Choroid plexus epithelial cell (primary cell): ENCODE measurements at regions not wholly inside any gene's neighbourhood (a gene's known extent, or its start where the extent isn't known, plus 50 kb on each side); places are given as distances from the start of the nearest gene placed in this dataset.

Experiments used
- DNase-seq: peaks from one replicate; pipeline ENCODE4 v3.0.0-alpha.2; 2010; ENCODE audit warnings: low read depth
- H3K4me3 ChIP-seq: 2 replicates; pipeline ENCODE4 v1.5.1; 2011; ENCODE audit warnings: low read depth, mild to moderate bottlenecking, control low read depth, low read length, moderate library complexity
- TF ChIP-seq, protein P1 (sequence below): conservative IDR thresholded peaks from 2 replicates; pipeline ENCODE4 v1.5.1; 2011; ENCODE audit warnings: low read depth, mild to moderate bottlenecking, control low read depth, inconsistent platforms, low read length, moderate library complexity

DNA sequence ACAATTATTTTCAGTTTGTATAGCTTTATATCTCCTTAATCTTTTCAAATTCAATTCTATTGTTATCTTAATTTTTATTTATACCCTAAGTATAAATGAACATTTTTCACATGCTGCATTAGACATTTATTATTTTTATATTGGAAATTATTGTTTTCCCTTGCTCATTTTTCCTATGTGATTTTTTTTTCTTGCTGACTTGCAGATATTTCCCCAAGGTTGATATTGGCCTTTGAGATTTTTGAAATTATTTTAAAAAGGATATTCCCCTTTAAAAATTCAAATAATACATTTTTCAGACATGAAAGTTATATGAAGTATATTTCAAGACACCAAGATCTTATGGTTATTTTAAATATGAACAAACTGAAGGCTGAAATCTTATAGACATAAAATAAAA is 234.2 kb downstream of the TRIM36 start:
- TF ChIP-seq, protein P1, sequence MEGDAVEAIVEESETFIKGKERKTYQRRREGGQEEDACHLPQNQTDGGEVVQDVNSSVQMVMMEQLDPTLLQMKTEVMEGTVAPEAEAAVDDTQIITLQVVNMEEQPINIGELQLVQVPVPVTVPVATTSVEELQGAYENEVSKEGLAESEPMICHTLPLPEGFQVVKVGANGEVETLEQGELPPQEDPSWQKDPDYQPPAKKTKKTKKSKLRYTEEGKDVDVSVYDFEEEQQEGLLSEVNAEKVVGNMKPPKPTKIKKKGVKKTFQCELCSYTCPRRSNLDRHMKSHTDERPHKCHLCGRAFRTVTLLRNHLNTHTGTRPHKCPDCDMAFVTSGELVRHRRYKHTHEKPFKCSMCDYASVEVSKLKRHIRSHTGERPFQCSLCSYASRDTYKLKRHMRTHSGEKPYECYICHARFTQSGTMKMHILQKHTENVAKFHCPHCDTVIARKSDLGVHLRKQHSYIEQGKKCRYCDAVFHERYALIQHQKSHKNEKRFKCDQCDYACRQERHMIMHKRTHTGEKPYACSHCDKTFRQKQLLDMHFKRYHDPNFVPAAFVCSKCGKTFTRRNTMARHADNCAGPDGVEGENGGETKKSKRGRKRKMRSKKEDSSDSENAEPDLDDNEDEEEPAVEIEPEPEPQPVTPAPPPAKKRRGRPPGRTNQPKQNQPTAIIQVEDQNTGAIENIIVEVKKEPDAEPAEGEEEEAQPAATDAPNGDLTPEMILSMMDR, result no peak
- H3K4me3 ChIP-seq, result no peak overlapping the region

DNA sequence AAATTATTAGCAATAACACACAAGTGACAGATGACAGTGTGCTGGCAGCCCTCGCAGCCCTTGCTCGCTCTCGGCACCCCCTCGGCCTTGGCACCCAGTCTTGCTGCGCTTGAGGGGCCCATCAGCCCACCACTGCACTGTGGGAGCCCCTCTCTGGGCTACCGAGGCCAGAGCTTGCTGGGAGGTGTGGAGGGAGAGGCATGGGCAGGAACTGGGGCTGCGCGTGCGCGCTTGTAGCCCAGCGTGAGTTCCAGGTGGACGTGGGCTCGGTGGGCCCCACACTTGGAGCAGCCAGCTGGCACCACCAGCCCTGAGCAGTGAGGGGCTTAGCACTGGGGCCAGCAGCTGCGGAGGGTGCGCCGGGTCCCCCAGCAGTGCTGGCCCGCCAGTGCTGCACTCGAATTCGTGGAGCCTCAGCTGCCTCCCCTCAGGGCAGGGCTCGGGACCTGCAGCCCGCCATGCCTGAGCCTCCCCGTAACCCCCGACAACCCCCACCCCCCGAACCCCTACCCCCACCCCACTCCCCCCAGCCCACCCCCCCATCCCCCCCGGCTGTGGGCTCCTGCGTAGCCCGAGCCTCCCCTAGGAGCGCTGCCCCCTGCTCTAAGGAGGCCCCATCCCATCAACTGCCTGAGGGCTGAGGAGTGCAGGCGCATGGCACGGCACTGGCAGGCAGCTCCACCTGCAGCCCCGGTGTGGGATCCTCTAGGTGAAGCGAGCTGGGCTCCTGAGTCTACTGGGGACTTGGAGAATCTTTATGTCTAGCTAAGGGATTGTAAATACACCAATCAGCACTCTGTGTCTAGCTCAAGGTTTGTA is 240.9 kb downstream of the TRIM36 start:
- DNase-seq, result no peak
- H3K4me3 ChIP-seq, result no peak overlapping the region
- TF ChIP-seq, protein P1, result no peak

More for the DNA sequence above, 234.2 kb downstream of the TRIM36 start:
- DNase-seq, result no peak

DNA sequence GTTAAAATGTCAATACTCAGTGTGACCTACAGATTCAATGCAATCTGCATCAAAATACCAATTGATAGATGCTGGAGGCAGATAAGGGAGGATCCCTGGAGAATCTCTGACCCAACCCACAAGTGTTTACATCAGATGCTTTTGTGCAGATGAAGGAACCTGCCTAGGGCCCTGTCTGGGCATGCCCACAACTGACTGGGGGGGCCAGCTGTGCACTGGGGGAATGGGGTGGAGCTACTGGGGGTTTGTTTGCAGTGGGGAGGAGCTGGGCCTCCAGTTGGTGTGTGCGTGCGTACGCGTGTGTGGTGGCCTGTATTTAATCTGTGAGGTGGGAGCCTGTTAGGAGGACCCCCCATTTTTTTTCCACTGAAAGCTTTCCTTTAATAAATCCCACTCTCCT is 244.9 kb downstream of the TRIM36 start:
- TF ChIP-seq, protein P1, result no peak
- no peak for DNase-seq
- H3K4me3 ChIP-seq, result no peak overlapping the region

DNA sequence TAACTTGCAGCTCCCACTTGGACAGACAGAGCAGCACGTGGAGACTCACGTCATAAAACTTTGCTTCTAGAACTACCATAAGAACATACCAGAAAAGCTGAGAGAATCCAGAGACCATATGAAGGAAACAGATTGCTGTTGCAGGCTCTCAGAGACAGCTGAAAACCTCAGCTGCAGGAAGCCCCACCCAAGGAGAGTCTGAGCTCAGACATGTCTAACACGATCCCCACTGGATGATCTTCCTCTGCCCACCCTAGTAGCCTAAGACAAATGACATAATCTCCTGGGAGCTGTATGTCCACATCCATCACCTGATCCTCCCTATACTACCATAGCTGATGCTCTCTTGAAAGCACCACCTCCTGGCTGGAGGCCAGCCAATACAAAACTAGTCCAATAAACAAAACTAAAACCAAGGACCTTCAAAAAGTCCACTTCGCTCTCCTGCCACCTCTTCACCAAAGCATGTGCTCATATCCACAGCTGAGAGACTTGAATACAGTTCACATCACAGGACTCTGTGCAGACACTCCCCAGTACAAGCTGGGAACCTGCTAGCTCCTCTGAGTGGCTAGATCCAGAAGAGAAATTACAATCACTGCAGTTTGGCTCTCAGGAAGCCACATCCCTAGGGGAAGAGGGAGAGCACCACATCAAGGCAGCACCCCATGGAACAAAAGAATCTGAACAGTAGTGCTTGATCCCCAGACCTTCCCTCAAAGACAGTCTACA is 257.4 kb downstream of the TRIM36 start:
- no peak for DNase-seq
- H3K4me3 ChIP-seq, result no peak overlapping the region
- TF ChIP-seq, protein P1, result no peak

DNA sequence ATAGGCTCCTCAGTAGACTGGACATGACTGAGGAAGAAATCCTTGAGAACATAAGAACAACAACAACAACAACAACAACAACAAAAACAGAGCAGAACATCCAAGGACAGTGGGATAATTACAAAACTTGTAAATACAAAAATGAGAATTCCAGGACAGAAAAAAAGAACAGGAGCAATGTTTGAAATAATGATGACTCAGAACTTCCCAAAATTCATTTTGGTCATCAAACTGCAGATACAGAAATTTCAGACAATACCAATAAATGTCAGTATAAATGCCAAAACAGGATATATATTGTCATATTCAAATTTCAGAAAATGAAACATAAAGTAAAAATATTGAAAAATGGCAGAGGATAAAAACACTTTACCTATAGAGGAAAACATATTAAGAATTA is 259.0 kb downstream of the TRIM36 start:
- DNase-seq, result no peak
- TF ChIP-seq, protein P1, result no peak
- no peak overlapping the region for H3K4me3 ChIP-seq

DNA sequence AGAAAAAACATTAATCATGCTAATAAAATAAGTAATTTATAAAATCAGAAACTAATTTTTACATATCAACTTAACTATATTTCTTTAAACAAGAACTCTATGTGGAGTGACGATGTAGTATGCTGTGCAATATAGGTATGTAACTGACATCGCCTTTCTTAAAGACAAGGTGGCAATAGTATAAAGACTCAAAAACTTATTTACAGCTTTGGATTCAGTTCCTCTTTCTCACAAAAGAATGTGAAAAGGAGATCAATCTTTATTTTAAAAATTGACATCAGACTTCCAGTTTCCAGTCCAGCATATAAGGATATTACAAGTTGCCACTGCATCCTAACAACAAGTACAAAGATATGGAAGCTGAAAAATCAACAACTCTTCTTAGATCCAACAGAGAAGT is 260.3 kb downstream of the TRIM36 start:
- TF ChIP-seq, protein P1, result no peak
- DNase-seq, result no peak
- no peak overlapping the region for H3K4me3 ChIP-seq
